ENCODE measurements at regions not wholly inside any gene's neighbourhood (a gene's known extent, or its start where the extent isn't known, plus 50 kb on each side); places are given as distances from the start of the nearest gene placed in this dataset.

GRCh38 chr12:75756111-75756510, 244.7 kb upstream of the KRR1 start:
- TF ChIP-seq EZH2 (IDR thresholded peaks at IDR 0.05; ENCODE audit: low read length, missing control alignments) (no peak), CTCF (conservative IDR thresholded peaks at IDR 0.05 in 1 of 2, IDR thresholded peaks at IDR 0.05 in 1 of 2; ENCODE audit: low read depth in 1 of 2, low read length in 2 of 2) (no peak)
